Rectal smooth muscle tissue (tissue), 1 donor: ENCODE measurements at regions not wholly inside any gene's neighbourhood (a gene's known extent, or its start where the extent isn't known, plus 50 kb on each side); places are given as distances from the start of the nearest gene placed in this dataset.
"Not testable (repeated sequence)": the region's sequence is repeated elsewhere in the genome, so short reads cannot be mapped to it uniquely, and the experiment has no call there.

Experiments
- H3K27ac ChIP-seq: one replicate; pipeline ENCODE4 v1.7.0; 2013; ENCODE audit warnings: low read depth, low read length, inconsistent platforms
- H3K27me3 ChIP-seq: one replicate; pipeline ENCODE4 v1.7.0; 2013; ENCODE audit warnings: low read length; ENCODE audit not compliant: control insufficient read depth, insufficient read depth
- H3K36me3 ChIP-seq: one replicate; pipeline ENCODE4 v1.7.0; 2013; ENCODE audit warnings: low read length; ENCODE audit not compliant: control insufficient read depth, insufficient read depth
- H3K4me1 ChIP-seq: one replicate; pipeline ENCODE4 v1.7.0; 2013; ENCODE audit warnings: low read length; ENCODE audit not compliant: control insufficient read depth, insufficient read depth
- H3K4me3 ChIP-seq: one replicate; pipeline ENCODE4 v1.7.0; 2013; ENCODE audit warnings: low read length
- H3K9ac ChIP-seq: one replicate; pipeline ENCODE4 v1.7.0; 2013; ENCODE audit warnings: low read length

DNA sequence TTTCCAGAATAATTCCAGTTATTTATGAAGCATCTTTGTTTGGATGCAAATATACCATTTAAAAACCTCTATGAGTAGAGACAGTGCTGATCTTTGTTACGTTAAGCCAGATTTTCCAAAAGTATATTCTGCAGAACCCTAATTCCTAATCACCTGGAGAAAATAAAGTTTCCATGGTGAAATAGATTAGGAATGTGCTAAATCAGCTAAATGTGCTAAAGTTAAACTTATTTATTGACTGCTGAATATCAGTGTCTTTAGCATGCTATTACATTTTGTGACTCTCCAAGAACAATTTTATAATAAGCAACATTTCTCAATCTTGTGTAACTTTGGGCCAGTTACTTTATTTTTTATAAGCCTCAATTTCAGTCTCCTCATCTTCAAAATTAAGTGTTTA lies 196.3 kb upstream of the NFIA start:
- H3K9ac ChIP-seq = no peak overlapping the region
- H3K27me3 ChIP-seq = no peaks in the 10 kb centered on the region
- H3K27ac ChIP-seq = no peak overlapping the region
- H3K4me3 ChIP-seq = no peak overlapping the region
- no peaks in the 10 kb centered on the region for H3K36me3 ChIP-seq
- no peaks in the 10 kb centered on the region for H3K4me1 ChIP-seq

DNA sequence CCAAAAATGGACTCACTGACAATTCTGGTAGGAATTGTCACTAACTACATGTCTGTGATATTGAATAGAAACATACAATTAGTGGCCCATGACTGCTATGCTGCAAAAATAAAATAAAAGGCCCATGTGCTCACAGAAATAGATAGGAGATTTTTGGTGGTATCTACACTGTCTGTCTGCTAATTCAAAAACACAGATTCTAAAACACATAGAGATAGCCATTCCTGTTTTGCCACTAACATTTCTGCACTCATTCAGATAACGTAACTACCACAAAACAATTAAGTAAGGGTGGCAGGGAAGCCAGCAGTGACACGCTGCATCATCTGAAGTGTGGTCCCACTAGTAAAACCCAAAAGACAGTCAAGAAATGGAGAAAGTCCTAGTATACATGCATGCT lies 202.2 kb upstream of the NFIA start:
- Histone ChIP-seq H3K27me3 (no peaks in the 10 kb centered on the region), H3K4me3 (no peak overlapping the region), H3K27ac (no peak overlapping the region), H3K9ac (no peak overlapping the region), H3K36me3 (no peaks in the 10 kb centered on the region), H3K4me1 (no peaks in the 10 kb centered on the region)

DNA sequence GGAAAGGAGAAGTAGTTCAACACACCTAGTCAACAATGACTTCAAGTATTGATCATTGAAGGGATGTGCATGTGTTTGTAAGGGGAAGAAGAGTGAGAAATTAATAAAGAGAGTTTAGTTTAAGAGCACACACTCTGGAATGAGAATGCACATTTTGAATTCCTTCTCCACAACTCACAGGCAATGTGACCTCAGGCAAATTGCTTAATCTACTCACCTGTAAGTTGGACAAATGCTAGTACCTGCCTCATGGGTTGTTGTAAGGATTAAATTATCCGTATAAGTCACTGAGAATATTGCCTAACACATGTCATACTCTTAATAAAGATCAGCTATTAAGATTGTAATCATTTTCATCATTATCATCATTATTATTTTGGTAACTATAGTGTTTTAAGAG lies 204.0 kb upstream of the NFIA start:
- Histone ChIP-seq H3K9ac (no peak overlapping the region), H3K4me3 (no peak overlapping the region), H3K4me1 (no peaks in the 10 kb centered on the region), H3K27ac (no peak overlapping the region), H3K27me3 (no peaks in the 10 kb centered on the region), H3K36me3 (no peaks in the 10 kb centered on the region)

DNA sequence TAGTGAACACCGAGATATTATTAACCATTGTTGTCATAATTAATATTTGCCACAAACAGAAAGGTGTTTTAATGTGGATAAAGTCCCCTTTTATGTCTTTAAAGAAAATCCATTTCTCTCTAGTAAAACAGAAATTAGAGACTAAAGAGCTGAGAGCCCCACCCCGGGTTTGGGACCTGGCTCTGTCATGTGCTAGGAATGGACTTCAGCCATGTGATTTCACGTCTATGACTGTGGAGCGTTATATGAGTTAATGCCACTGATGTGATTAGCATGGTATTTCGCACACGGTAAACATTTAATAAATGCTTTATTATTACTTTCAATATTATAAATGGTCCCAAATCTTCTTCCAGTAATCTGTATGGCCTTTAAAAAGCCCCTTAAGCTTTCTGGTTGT lies 205.0 kb upstream of the NFIA start:
- no peaks in the 10 kb centered on the region for H3K27me3 ChIP-seq
- no peaks in the 10 kb centered on the region for H3K4me1 ChIP-seq
- no peak overlapping the region for H3K27ac ChIP-seq
- no peak overlapping the region for H3K9ac ChIP-seq
- no peaks in the 10 kb centered on the region for H3K36me3 ChIP-seq
- no peak overlapping the region for H3K4me3 ChIP-seq

DNA sequence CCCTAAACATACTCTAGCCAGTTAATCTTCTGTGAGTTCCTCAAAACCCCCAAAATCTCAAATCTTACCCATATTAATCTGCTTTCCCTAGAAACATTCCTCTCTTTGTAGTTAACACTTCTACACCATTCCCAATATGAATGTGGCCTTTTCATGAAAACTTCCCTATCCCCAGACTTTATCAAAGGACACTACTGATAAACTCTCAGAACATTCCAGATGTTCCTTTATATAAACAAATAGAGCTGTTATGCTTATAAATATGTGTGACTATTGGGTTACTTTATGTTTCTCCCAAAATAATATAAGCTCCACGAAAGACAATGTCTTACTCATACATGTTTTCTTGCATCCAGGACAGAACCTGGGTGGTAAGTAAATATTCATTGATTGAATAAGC lies 205.4 kb upstream of the NFIA start:
- H3K27me3 ChIP-seq = no peaks in the 10 kb centered on the region
- no peak overlapping the region for H3K9ac ChIP-seq
- no peak overlapping the region for H3K27ac ChIP-seq
- no peaks in the 10 kb centered on the region for H3K4me1 ChIP-seq
- no peaks in the 10 kb centered on the region for H3K36me3 ChIP-seq
- H3K4me3 ChIP-seq = no peak overlapping the region

DNA sequence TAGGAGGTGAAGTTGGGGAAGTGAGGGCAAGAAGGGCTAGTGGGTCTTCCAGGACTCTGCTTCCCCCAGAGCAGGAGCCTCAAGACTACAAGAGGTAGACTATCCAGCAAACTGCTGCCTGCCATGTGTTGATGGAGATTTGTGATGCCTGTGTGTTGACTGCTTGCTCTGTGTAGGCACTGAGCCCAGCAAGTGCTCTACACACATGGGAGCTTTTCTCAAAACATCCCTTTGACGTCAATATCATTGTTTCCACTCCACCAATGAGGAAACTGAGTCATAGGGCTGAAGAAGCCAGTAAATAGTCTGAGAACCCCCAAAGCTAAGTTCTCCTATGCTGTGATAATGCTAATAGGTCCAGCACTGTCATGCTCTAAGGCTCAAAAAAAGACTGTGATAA lies 207.2 kb upstream of the NFIA start:
- no peaks in the 10 kb centered on the region for H3K27me3 ChIP-seq
- H3K36me3 ChIP-seq = no peaks in the 10 kb centered on the region
- no peaks in the 10 kb centered on the region for H3K4me1 ChIP-seq
- no peak overlapping the region for H3K4me3 ChIP-seq
- no peak overlapping the region for H3K27ac ChIP-seq
- no peak overlapping the region for H3K9ac ChIP-seq

DNA sequence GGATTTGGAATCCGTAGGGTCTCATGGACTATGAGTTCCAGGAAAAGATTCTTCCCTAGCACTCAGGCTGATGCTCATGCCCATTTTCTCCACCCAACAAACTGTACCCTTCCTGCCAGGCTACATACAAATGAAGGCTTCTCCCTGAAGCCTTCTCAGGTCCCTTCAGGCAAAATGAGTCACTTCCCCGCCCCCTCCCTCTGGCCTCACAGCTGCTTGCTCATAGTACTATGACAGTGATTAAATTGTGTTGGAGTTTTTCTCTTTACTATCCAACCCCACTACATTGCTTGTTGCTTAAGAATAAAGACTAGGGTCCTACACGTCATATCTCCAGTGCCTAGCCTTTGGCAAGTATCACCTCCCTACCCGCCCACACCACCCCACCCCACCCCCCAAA lies 207.6 kb upstream of the NFIA start:
- Histone ChIP-seq H3K4me3 (no peak overlapping the region), H3K4me1 (no peaks in the 10 kb centered on the region), H3K9ac (no peak overlapping the region), H3K27me3 (no peaks in the 10 kb centered on the region), H3K36me3 (no peaks in the 10 kb centered on the region), H3K27ac (no peak overlapping the region)

DNA sequence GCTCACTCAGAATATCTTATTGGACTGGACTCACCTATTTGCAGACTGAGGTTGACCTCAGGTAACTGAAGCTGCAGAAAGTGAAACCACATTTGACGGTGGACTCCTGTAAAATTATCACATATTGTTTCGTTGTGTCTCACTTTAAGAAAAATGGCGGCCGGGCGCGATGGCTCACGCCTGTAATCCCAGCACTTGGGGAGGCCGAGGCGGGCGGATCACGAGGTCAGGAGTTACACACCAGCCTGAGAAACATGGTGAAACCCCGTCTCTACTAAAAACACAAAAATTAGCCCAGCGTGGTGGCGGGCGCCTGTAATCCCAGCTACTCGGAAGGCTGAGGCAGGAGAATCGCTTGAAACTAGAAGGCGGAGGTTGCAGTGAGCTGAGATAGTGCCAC lies 209.0 kb upstream of the NFIA start:
- not testable (repeated sequence) for H3K4me3 ChIP-seq, H3K4me1 ChIP-seq, H3K9ac ChIP-seq, H3K27ac ChIP-seq, H3K27me3 ChIP-seq, H3K36me3 ChIP-seq

DNA sequence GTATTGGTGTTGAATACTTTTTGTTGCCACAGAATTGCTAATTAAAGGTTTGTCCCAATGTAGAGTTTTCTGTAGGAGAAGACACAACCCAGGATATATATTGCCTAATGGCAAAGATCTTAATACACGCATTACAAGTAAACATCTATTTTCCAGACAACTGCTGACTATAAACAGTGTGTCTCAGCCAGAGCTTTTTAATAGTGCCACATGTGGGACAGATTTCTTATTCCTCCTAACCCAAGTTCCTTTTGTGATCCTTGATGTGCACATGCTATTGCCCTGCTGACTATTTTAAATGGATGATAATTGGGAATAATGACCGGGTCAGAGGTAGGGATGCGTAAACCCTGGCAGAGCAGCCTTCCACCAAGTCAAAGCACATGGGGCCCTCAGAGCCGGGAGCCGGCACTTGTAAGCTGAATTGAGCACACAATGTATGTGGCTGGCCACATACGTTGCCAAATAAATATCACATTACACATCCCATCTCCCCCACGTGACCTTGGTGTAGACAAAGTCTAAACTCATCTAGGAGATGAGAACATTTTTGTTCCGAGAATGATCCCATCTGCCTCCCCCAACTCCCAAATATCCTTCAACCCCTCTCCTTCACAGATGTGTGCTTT lies 209.8 kb upstream of the NFIA start:
- no peak overlapping the region for H3K4me3 ChIP-seq

DNA sequence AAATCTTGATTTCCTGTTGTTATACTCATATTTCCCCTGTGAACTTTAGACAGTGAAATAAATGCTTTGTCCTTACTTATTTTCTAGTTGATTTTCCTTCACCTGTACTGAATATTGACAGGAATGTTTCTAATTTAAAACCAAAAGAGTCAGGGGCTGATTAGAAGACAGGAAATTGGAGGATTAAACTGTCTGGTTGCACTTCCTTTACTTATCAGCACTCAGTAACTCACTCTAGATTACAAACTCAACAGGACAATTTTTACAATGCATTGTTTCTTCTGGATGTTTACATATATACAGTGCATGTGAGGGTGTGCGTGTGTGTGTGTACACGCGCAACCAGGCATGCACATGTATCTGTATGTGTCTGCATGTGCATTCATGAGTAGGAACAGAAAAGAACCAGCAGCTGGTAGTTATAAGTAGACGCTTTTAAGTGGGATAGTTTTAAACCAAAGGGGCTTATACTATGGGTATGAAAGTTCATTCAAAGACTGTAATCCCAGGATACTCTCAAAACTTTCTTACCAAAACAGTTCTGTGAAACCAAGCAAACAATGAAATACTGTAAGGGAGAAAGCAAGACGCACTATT lies 212.0 kb upstream of the NFIA start:
- no peaks in the 10 kb centered on the region for H3K36me3 ChIP-seq
- no peak overlapping the region for H3K27ac ChIP-seq
- H3K9ac ChIP-seq = no peak overlapping the region
- no peaks in the 10 kb centered on the region for H3K4me1 ChIP-seq
- no peak overlapping the region for H3K4me3 ChIP-seq
- no peaks in the 10 kb centered on the region for H3K27me3 ChIP-seq

More for the DNA sequence above, 209.8 kb upstream of the NFIA start:
- no peak overlapping the region for H3K27ac ChIP-seq
- no peaks in the 10 kb centered on the region for H3K4me1 ChIP-seq
- H3K27me3 ChIP-seq = no peaks in the 10 kb centered on the region
- H3K36me3 ChIP-seq = no peaks in the 10 kb centered on the region
- no peak overlapping the region for H3K9ac ChIP-seq

DNA sequence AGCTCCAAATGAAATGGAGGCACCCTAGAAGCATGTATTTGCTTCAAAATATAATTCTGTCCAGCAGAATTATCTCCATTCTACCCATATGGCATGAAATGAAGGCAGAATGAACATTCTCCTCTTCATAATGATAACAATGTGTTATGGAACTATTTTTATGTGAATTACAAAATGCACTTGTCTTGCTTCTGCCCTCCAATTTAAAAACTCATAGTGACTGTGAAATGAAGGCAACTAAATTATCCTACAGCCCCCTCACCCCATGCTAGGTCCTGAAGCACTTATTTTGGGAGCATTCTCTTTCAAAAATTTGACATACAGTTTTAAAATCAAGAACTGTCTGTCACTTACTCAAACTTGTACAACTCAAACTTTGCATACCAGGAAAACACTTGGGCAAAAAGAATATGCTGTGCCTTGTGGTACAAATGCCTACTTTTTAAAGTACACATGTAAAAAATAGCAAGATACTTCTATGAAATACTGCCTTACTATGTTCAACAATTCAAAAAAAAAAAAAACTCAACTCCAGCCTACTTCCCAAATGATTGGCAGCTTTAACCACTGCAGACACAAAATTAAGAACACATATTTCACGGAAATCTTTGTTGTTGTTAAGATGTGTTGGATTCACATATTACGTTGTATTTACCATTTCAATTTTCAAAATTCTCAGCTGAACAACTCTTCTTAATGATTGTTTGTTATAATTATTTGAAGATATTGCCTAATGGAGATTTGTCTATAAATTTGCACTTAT lies 213.3 kb upstream of the NFIA start:
- no peaks in the 10 kb centered on the region for H3K27me3 ChIP-seq
- no peak overlapping the region for H3K9ac ChIP-seq
- H3K4me3 ChIP-seq = no peak overlapping the region
- H3K4me1 ChIP-seq = no peaks in the 10 kb centered on the region
- no peak overlapping the region for H3K27ac ChIP-seq
- H3K36me3 ChIP-seq = no peaks in the 10 kb centered on the region

DNA sequence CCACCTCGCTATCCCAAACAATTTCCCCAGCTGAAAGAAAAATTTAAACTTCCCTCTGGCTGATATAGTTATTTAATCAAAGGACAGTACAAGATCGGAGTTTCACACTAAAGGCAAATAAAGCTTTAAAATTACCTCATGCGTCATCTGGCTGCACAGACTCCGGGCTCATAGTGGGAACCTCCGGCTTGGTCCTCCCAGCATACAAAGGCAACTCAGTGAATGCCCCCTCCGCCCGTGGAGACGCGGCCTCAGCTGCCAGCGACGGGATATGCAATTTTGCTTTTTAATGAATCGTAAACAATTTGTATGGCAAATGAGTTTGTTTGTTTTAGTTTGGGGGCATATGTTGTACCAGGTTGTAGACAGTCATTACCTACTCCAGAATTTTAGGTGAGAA lies 214.6 kb upstream of the NFIA start:
- Histone ChIP-seq H3K27me3 (no peaks in the 10 kb centered on the region), H3K4me3 (no peak overlapping the region), H3K27ac (no peak overlapping the region), H3K4me1 (no peaks in the 10 kb centered on the region), H3K36me3 (no peaks in the 10 kb centered on the region), H3K9ac (no peak overlapping the region)
